Right cardiac atrium (tissue), 5 donors: ENCODE measurements at regions not wholly inside any gene's neighbourhood (a gene's known extent, or its start where the extent isn't known, plus 50 kb on each side); places are given as distances from the start of the nearest gene placed in this dataset.

Source experiments
- ATAC-seq, 2 donors: fragments of 200-7000 bp; cut with Tn5 transposase; one replicate each; pipeline versions ENCODE4 v1.8.0 to v1.9.1; 2020; ENCODE audit warnings: moderate library complexity in 2 of 2, mild to moderate bottlenecking in 1 of 2
- DNase-seq, 3 donors: peaks; one replicate each; pipeline ENCODE4 v3.0.0-alpha.2; 2020
- H3K27ac ChIP-seq: one replicate; pipeline ENCODE4 v1.5.1; 2013; ENCODE audit warnings: mild to moderate bottlenecking, low read length, control low read depth, moderate library complexity
- H3K27me3 ChIP-seq: one replicate; pipeline ENCODE4 v1.6.1; 2013; ENCODE audit not compliant: control insufficient read depth, insufficient read depth
- H3K4me1 ChIP-seq: one replicate; pipeline ENCODE4 v1.6.1; 2013; ENCODE audit warnings: low read length; ENCODE audit not compliant: control insufficient read depth, insufficient read depth
- H3K4me3 ChIP-seq: one replicate; pipeline ENCODE4 v1.5.1; 2013; ENCODE audit warnings: low read length, control low read depth
- H3K9me3 ChIP-seq: one replicate; pipeline ENCODE4 v1.6.1; 2013; ENCODE audit warnings: low read length; ENCODE audit not compliant: control insufficient read depth
- WGBS: extraction: QIAGEN DNeasy Blood & Tissue Kit; methylation state at CpG from one replicate; pipeline ENCODE4 v1.1.7; 2013; 5-methylcytosine and 5-hydroxymethylcytosine counted together
- intact Hi-C, 4 donors: fragments of 100-400 bp; cut with DNase I; formaldehyde crosslinking; loops; one replicate each; pipeline versions ENCODE4 v1.11.0 to v1.14.0; 2022 to 2023
- donor health status: healthy with polysubstance abuse.
- donor health status: DM: no; HTN: yes; CAD: no.
- donor health status: DM: no; HTN: no; CAD: no.
- donor health status: DM: no; HTN: yes; CAD: no; lungs with severe emphysema.
- donor health status: DM: yes; HTN: yes; CAD: no.

GRCh38 chr4:141569141-141569540 is 67.2 kb upstream of the IL15 start:
- Histone ChIP-seq H3K27ac (no peak overlapping the region), H3K9me3 (no peaks in the 10 kb centered on the region), H3K4me3 (no peak overlapping the region), H3K27me3 (no peaks in the 10 kb centered on the region), H3K4me1 (no peaks in the 10 kb centered on the region)
- ATAC-seq (no peak), DNase-seq (no peak)
- 66% methylated on average over 2 of the region's 2 CpGs for WGBS
- intact Hi-C loops, result no loop called here

DNA sequence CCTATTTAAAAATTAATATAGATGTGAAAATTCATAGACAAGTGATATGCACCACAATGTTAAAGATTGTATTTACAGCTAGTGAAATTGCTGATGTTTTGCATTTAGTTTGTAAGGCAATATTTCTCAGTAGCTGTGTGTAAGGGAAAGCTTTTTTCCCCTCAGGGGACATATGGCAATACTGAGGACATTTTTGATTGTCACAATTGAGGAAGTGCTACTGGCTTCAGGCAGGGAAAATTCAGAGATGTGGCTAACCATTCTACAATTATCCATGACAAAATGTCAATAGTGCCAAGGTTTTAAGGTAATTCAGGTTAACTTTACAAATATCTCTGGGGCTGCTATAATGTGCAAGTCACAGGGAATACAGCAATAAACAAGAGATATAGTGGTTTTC is 66.1 kb upstream of the IL15 start:
- Histone ChIP-seq H3K9me3 (no peaks in the 10 kb centered on the region), H3K4me1 (no peaks in the 10 kb centered on the region), H3K27me3 (no peaks in the 10 kb centered on the region), H3K27ac (no peak overlapping the region), H3K4me3 (no peak overlapping the region)
- ATAC-seq, result no peak
- DNase-seq, result no peak
- intact Hi-C loops, result no loop called here

- Histone ChIP-seq H3K27me3 (no peaks in the 10 kb centered on the region), H3K27ac (no peak overlapping the region), H3K9me3 (no peaks in the 10 kb centered on the region), H3K4me1 (no peaks in the 10 kb centered on the region), H3K4me3 (no peak overlapping the region)
- no peak for ATAC-seq
- intact Hi-C loops, result no loop called here
- DNase-seq, result no peak
- 89% methylated on average over 2 of the region's 2 CpGs for WGBS
Measured at GRCh38 chr4:141571362-141571761, 65.0 kb upstream of the IL15 start.

GRCh38 chr4:141571793-141572192 is 64.6 kb upstream of the IL15 start:
- no peaks in the 10 kb centered on the region for H3K9me3 ChIP-seq
- H3K27me3 ChIP-seq, result no peaks in the 10 kb centered on the region
- H3K27ac ChIP-seq, result no peak overlapping the region
- H3K4me3 ChIP-seq, result no peak overlapping the region
- no peak for DNase-seq
- ATAC-seq, result no peak
- 72% methylated on average over 6 of the region's 6 CpGs for WGBS
- H3K4me1 ChIP-seq, result no peaks in the 10 kb centered on the region
- intact Hi-C loops, result no loop called here

DNA sequence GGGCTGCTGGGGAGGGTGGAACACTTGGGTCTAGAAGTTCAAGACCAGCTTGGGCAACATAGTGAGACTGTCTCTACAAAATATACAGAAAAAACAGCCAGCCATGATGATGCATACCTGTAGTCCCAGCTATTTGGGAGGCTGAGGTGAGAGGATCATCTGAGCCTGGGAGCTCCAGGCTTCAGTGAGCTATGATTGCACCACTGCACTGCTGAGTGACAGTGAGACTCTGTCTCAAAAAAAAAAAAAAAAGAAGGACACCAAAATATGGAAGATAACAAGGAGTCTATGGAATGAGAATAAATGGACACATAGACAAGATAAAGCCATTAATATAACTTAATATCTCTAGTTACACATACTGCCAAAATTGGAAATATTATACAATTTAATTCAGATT is 62.7 kb upstream of the IL15 start:
- Histone ChIP-seq H3K4me3 (no peak overlapping the region), H3K4me1 (no peaks in the 10 kb centered on the region), H3K27me3 (no peaks in the 10 kb centered on the region), H3K27ac (no peak overlapping the region), H3K9me3 (no peaks in the 10 kb centered on the region)
- no peak for DNase-seq
- intact Hi-C loops, result no loop called here
- ATAC-seq, result no peak

DNA sequence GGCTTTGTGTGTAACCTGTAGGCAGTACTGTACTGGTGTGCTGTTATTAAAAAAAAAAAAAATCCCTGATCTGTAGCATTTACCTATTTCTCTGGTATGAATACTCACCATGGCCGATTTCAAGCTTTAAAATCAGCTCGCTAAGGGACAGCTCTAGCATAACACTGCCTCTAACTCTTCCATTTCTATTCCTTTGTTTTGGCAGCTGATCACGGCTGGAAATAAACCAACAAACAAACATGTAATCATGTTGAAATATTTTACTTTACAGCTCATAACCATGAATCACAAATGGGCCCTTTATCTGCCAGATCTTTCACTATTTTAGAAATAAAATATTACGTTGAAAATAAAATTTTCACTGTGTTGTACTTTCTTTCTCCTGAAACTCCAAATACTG is 60.5 kb upstream of the IL15 start:
- intact Hi-C loops, result no loop called here
- H3K27ac ChIP-seq, result no peak overlapping the region

DNA sequence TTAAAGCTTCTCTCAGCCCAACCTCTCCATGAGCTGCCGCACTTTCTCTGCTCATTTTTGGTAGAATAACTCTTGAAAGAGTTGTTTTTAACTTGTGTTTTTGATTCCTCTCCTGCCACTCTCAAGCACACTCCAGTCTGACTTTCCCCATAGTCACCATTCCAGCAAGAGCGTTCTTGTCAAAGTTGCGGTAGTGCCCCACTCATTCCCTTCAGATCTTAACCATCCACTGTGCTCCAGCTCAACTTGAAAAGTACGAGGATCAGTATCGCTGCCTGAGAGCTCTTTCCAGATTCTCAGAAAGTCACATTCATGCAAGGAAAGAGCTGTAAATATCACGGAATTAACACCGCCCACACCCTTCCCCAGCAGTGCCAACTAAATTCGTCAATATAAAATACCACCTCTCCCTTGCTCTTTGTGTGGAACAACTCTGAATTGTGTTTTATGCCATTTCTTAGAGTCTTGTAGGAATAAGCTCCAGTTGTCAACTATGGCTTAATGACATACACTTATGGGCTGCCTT is 59.7 kb upstream of the IL15 start:
- Histone ChIP-seq H3K4me3 (no peak overlapping the region), H3K9me3 (no peaks in the 10 kb centered on the region), H3K27me3 (no peaks in the 10 kb centered on the region), H3K27ac (no peak overlapping the region), H3K4me1 (no peaks in the 10 kb centered on the region)
- intact Hi-C loops, result no loop called here
- WGBS, result 86% methylated on average over 8 of the region's 8 CpGs
- DNase-seq (no peak), ATAC-seq (no peak)

More for the DNA sequence above, 60.5 kb upstream of the IL15 start:
- Histone ChIP-seq H3K4me3 (no peak overlapping the region), H3K27me3 (no peaks in the 10 kb centered on the region), H3K4me1 (no peaks in the 10 kb centered on the region), H3K9me3 (no peaks in the 10 kb centered on the region)
- ATAC-seq, result no peak
- no peak for DNase-seq
- WGBS, result 59% methylated on average over 4 of the region's 4 CpGs

DNA sequence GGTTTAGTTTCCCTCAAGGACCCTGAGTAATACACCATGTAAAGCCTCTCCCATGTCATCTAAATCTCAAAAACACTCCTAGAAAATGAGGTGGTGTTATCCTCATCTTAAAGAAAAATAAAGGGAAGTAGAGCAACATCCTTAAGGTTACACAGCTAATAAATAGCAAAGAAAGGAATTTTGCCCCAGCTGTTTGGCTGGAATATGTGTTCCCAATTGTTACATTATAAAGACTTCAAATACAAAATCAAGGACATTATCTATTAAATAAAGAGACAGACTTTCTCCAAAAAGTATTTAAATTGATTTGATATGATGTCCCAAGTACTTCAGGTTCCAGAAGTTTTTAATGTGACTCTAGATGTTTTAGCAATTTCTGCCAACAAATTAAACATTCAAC is 57.9 kb upstream of the IL15 start:
- H3K4me3 ChIP-seq, result no peak overlapping the region
- DNase-seq (no peak), ATAC-seq (no peak)
- no peaks in the 10 kb centered on the region for H3K9me3 ChIP-seq
- no peaks in the 10 kb centered on the region for H3K27me3 ChIP-seq
- intact Hi-C loops, result no loop called here
- H3K27ac ChIP-seq, result no peak overlapping the region
- no peaks in the 10 kb centered on the region for H3K4me1 ChIP-seq

- Histone ChIP-seq H3K27ac (no peak overlapping the region), H3K4me3 (no peak overlapping the region), H3K4me1 (no peaks in the 10 kb centered on the region), H3K27me3 (no peaks in the 10 kb centered on the region), H3K9me3 (no peaks in the 10 kb centered on the region)
- intact Hi-C loops, result no loop called here
- no peak for ATAC-seq
- no peak for DNase-seq
Measured at GRCh38 chr4:141580523-141580922, 55.9 kb upstream of the IL15 start.
